A549 (cell line): ENCODE measurements at regions not wholly inside any gene's neighbourhood (a gene's known extent, or its start where the extent isn't known, plus 50 kb on each side); places are given as distances from the start of the nearest gene placed in this dataset.

Experiments used
- ATAC-seq, 2 experiments: fragments of 200-7000 bp in 1 of 2; fragments of >200 bp in 1 of 2; cut with Nextera tagmentation in 1 of 2; cut with Tn5 transposase in 1 of 2; 3 replicates each; pipeline versions ENCODE4 v1.8.0 to v1.9.1; 2018 to 2020; ENCODE audit warnings: mild to moderate bottlenecking in 1 of 2, moderate library complexity in 1 of 2
- CTCF ChIA-PET: fragments of 300-600 bp; sonication (Branson Sonifier 250); formaldehyde crosslinking; extraction: SDS; loops from one replicate; lab custom pipeline; 2021; ENCODE audit warnings: antibody characterized with exemption, inconsistent platforms; lab: Yijun Ruan, JAX
- POLR2A ChIA-PET: fragments of 350-600 bp; formaldehyde crosslinking; extraction: SDS; loops from one replicate; lab custom pipeline; 2021; ENCODE audit warnings: antibody characterized with exemption, inconsistent platforms; lab: Yijun Ruan, JAX
- DNase-seq, 2 experiments: peaks; one replicate each; pipeline versions ENCODE4 v3.0.0 to v3.0.0-alpha.2; 2011 to 2016; ENCODE audit warnings: low read depth in 1 of 2, low spot score in 1 of 2
- FAIRE-seq: peaks from 2 replicates; lab custom pipeline; 2011; peaks lifted over from hg19 to GRCh38; lab: Jason Lieb, UNC
- H3K27ac ChIP-seq, 2 experiments: fragments of >200 bp; sonication (Bioruptor Twin); formaldehyde crosslinking; 3 replicates each; pipeline ENCODE4 v1.5.1; 2016 to 2017
- H3K4me1 ChIP-seq: fragments of >200 bp; sonication (Bioruptor Twin); formaldehyde crosslinking; 3 replicates; pipeline ENCODE4 v1.6.1; 2016
- H3K4me2 ChIP-seq: fragments of >200 bp; sonication (Bioruptor Twin); formaldehyde crosslinking; 3 replicates; pipeline ENCODE4 v1.6.1; 2016
- H3K4me3 ChIP-seq: fragments of >200 bp; sonication (Bioruptor Twin); formaldehyde crosslinking; 3 replicates; pipeline ENCODE4 v1.5.1; 2016
- H3K9me3 ChIP-seq: fragments of >200 bp; sonication (Bioruptor Twin); formaldehyde crosslinking; 3 replicates; pipeline ENCODE4 v1.6.1; 2016
- BCL3 ChIP-seq: fragments of >200 bp; sonication (Bioruptor Twin); formaldehyde crosslinking; IDR thresholded peaks from 3 replicates; pipeline ENCODE4 v1.6.1; 2016
- CBX2 ChIP-seq: fragments of 200-600 bp; sonication (generic); IDR thresholded peaks from 2 replicates; pipeline ENCODE4 v1.6.1; 2016; ENCODE audit warnings: low read depth, mild to moderate bottlenecking, borderline replicate concordance
- CBX8 ChIP-seq: fragments of 200-600 bp; sonication (generic); IDR thresholded peaks from 2 replicates; pipeline ENCODE4 v1.6.1; 2016
- CEBPB ChIP-seq, 2 experiments: fragments of >200 bp in 1 of 2; sonication (Bioruptor Twin) in 1 of 2; formaldehyde crosslinking in 1 of 2; IDR thresholded peaks; 2 replicates each; pipeline ENCODE4 v1.6.1; 2012 to 2016
- CHD2 ChIP-seq: fragments of 150-350 bp; IDR thresholded peaks from 2 replicates; pipeline ENCODE4 v1.6.1; 2014; ENCODE audit warnings: low read length; ENCODE audit not compliant: partially characterized antibody
- CHD4 ChIP-seq: fragments of 200-600 bp; sonication (generic); IDR thresholded peaks from 2 replicates; pipeline ENCODE4 v1.6.1; 2016; ENCODE audit warnings: antibody characterized with exemption, mild to moderate bottlenecking, borderline replicate concordance
- CTCF ChIP-seq: fragments of >200 bp; sonication (Bioruptor Twin); formaldehyde crosslinking; IDR thresholded peaks from 3 replicates; pipeline ENCODE4 v1.5.1; 2016
- EHF ChIP-seq: fragments of 250-450 bp; sonication (Bioruptor Pico); IDR thresholded peaks from 2 replicates; pipeline ENCODE4 v1.5.0; 2020; ENCODE audit warnings: mild to moderate bottlenecking
- ELK1 ChIP-seq: fragments of 150-350 bp; IDR thresholded peaks from 2 replicates; pipeline ENCODE4 v1.6.1; 2014; ENCODE audit warnings: low read depth, mild to moderate bottlenecking, low read length
- HOXA7 ChIP-seq: fragments of 250-450 bp; sonication (Bioruptor Pico); IDR thresholded peaks from 2 replicates; pipeline ENCODE4 v1.5.0; 2020; ENCODE audit warnings: mild to moderate bottlenecking, moderate library complexity
- HOXB13 ChIP-seq: fragments of 250-450 bp; sonication (Bioruptor Pico); IDR thresholded peaks from 2 replicates; pipeline ENCODE4 v1.5.0; 2020; ENCODE audit warnings: low read depth, mild to moderate bottlenecking, moderate library complexity
- HOXB5 ChIP-seq: fragments of 250-450 bp; sonication (Bioruptor Pico); IDR thresholded peaks from 2 replicates; pipeline ENCODE4 v1.5.0; 2020; ENCODE audit warnings: mild to moderate bottlenecking, moderate library complexity
- JUNB ChIP-seq: fragments of >200 bp; sonication (Bioruptor Twin); formaldehyde crosslinking; IDR thresholded peaks from 2 replicates; pipeline ENCODE4 v1.6.1; 2016
- MAFK ChIP-seq: fragments of 450-650 bp; IDR thresholded peaks from 2 replicates; pipeline ENCODE4 v1.6.1; 2014; ENCODE audit not compliant: partially characterized antibody
- MYC ChIP-seq: IDR thresholded peaks from 2 replicates; pipeline ENCODE4 v1.6.1; 2012; ENCODE audit warnings: mild to moderate bottlenecking, inconsistent platforms, low read length, improper control_type of control experiment, borderline replicate concordance
- NR3C1 ChIP-seq: fragments of >200 bp; sonication (Bioruptor Twin); formaldehyde crosslinking; IDR thresholded peaks from 3 replicates; pipeline ENCODE4 v1.6.1; 2017
- PBX3 ChIP-seq: IDR thresholded peaks from 2 replicates; pipeline ENCODE4 v1.6.1; 2012
- PHF8 ChIP-seq: fragments of 200-600 bp; sonication (generic); IDR thresholded peaks from 2 replicates; pipeline ENCODE4 v1.6.1; 2016; ENCODE audit warnings: low read depth, mild to moderate bottlenecking, antibody characterized with exemption, moderate library complexity, borderline replicate concordance
- POLR2A ChIP-seq: IDR thresholded peaks from 2 replicates; pipeline ENCODE4 v1.6.1; 2012; ENCODE audit warnings: mild to moderate bottlenecking, low read length
- POLR2AphosphoS2 ChIP-seq: conservative IDR thresholded peaks from 2 replicates; pipeline ENCODE4 v1.6.1; 2012; ENCODE audit warnings: low read length, improper control_type of control experiment, inconsistent platforms
- RARB ChIP-seq: fragments of 250-450 bp; sonication (Bioruptor Pico); IDR thresholded peaks from 2 replicates; pipeline ENCODE4 v1.8.0; 2021; ENCODE audit warnings: mild to moderate bottlenecking, moderate library complexity
- RCOR1 ChIP-seq: fragments of 150-350 bp; IDR thresholded peaks from 2 replicates; pipeline ENCODE4 v1.6.1; 2014; ENCODE audit warnings: antibody characterized with exemption, low read length, low read depth
- TP53 ChIP-seq: fragments of 250-450 bp; sonication (Bioruptor Pico); IDR thresholded peaks from 2 replicates; pipeline ENCODE4 v1.5.0; 2021; ENCODE audit warnings: mild to moderate bottlenecking, moderate library complexity
- ZC3H11A ChIP-seq: fragments of 450-650 bp; IDR thresholded peaks from 2 replicates; pipeline ENCODE4 v1.6.1; 2014; ENCODE audit warnings: antibody characterized with exemption, mild to moderate bottlenecking
- ZNF302 ChIP-seq: fragments of 250-450 bp; sonication (Bioruptor Pico); IDR thresholded peaks from 2 replicates; pipeline ENCODE4 v1.9.0; 2021; ENCODE audit warnings: inconsistent platforms, mild to moderate bottlenecking, moderate library complexity
- WGBS: methylation state at CpG from one replicate; pipeline ENCODE4 v1.1.6; 2017; ENCODE audit errors: missing lambda C conversion rate; 5-methylcytosine and 5-hydroxymethylcytosine counted together

- no peak overlapping the region for H3K4me2 ChIP-seq
- H3K4me1 ChIP-seq = no peaks in the 10 kb centered on the region
- no peak for DNase-seq
- TF ChIP-seq NR3C1 = no peak
- TF ChIP-seq RARB (CRISPR knock-in tag) = no peak
- TF ChIP-seq BCL3 = no peak
- no peak for TF ChIP-seq MYC
- TF ChIP-seq CTCF = no peak
- no peak for TF ChIP-seq PBX3
- TF ChIP-seq JUNB = no peak
- no peak for TF ChIP-seq CBX2
- no peak for TF ChIP-seq ELK1
- no peak for TF ChIP-seq TP53 (CRISPR knock-in tag)
- TF ChIP-seq RCOR1 = no peak
- no peak for TF ChIP-seq CEBPB (IDR thresholded peaks at IDR 0.05)
- no peak for TF ChIP-seq CBX8
- no peak for TF ChIP-seq HOXB13
- no peak overlapping the region for H3K27ac ChIP-seq
- H3K4me3 ChIP-seq = no peak overlapping the region
- no peak for ATAC-seq
- WGBS = 5% methylated on average over 4 of the region's 4 CpGs
- no peaks in the 10 kb centered on the region; the same call in 2 of the 3 replicates for H3K9me3 ChIP-seq
- no peak for FAIRE-seq
- ChIA-PET CTCF (no interaction called here), POLR2A (no interaction called here)
Measured at GRCh38 chr5:167849874-167850273, 441.6 kb upstream of the WWC1 start.

- Histone ChIP-seq H3K9me3 (no peaks in the 10 kb centered on the region; the same call in 2 of the 3 replicates), H3K27ac (no peak overlapping the region), H3K4me2 (no peak overlapping the region)
- ChIA-PET CTCF (interaction anchor here (1.2 kb wide), 1 partner anchor 17 kb away, joined by 3 read pairs; no protein-coding TSS in a partner anchor), POLR2A (no interaction called here)
- no peak for ATAC-seq
- no peak for DNase-seq
- WGBS = 13% methylated on average over 2 of the region's 2 CpGs
- no peak for TF ChIP-seq PBX3
- no peak for TF ChIP-seq POLR2A
- no peak for TF ChIP-seq HOXB5
- TF ChIP-seq HOXA7 (CRISPR knock-in tag) = no peak
- no peak for TF ChIP-seq HOXB13
- TF ChIP-seq ZC3H11A = no peak
- no peak for TF ChIP-seq CHD4
- TF ChIP-seq BCL3 = no peak
- TF ChIP-seq CEBPB (IDR thresholded peaks at IDR 0.05) = no peak
- TF ChIP-seq PHF8 = no peak
- TF ChIP-seq POLR2AphosphoS2 = no peak
- no peak for TF ChIP-seq RCOR1
- no peak for TF ChIP-seq EHF
- TF ChIP-seq MAFK = no peak
- no peak for TF ChIP-seq ZNF302 (CRISPR knock-in tag)
- no peak for TF ChIP-seq CHD2
- TF ChIP-seq, all 56 proteins: peak for 0
- H3K4me3 ChIP-seq = no peak overlapping the region
- H3K4me1 ChIP-seq = no peaks in the 10 kb centered on the region
- no peak for FAIRE-seq
Measured at GRCh38 chr5:167850911-167851310, 440.5 kb upstream of the WWC1 start.
